ENCODE measurements at regions not wholly inside any gene's neighbourhood (a gene's known extent, or its start where the extent isn't known, plus 50 kb on each side); places are given as distances from the start of the nearest gene placed in this dataset.

DNA sequence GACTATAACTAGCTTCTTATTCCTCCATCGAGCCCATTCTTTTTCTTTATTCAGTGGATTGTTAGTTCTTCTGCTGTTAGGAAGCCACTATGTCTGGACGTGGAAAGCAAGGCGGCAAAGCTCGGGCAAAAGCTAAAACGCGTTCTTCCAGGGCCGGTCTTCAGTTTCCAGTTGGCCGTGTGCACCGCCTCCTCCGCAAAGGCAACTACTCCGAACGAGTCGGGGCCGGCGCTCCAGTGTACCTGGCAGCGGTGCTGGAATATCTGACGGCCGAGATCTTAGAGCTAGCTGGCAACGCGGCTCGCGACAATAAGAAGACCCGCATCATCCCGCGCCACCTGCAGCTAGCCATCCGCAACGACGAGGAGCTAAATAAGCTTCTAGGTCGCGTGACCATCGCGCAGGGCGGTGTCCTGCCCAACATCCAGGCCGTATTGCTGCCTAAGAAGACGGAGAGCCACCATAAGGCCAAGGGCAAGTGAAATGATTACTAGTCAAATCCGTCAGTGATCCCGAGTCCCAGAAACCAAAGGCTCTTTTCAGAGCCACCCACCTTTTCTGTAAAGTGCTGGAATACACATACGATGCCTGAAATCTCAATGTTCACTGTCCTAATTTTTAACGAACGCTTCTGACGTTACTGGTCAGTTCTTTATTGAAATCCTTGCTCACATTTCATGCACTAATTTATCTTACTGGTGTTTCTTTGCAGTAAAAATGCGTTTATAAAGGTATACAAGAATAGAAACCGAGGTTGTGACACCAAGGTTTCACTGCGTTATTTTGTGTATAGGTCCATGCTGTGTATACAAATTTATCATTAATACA is 129.9 kb downstream of the HFE start:
- DNase-seq, result peak; percentile 65

DNA sequence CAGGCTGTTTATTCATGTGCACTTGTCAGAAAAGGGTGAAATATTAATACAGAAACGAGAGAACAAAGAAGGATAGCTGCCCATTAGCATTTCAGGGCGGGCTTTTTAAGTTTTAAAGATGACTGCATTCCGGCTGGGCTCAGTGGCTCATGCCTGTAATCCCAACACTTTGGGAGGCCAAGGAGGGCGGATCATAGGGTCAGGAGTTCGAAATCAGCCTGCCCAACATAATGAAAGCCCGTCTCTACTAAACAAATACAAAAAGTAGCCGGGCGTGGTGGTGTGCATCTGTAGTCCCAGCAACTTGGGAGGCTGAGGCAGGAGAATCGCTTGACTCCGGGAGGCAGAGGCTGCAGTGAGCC is 130.5 kb downstream of the HFE start:
- DNase-seq, result no peak

GRCh38 chr6:26218824-26219223 is 131.6 kb downstream of the HFE start:
- no peak for DNase-seq

DNA sequence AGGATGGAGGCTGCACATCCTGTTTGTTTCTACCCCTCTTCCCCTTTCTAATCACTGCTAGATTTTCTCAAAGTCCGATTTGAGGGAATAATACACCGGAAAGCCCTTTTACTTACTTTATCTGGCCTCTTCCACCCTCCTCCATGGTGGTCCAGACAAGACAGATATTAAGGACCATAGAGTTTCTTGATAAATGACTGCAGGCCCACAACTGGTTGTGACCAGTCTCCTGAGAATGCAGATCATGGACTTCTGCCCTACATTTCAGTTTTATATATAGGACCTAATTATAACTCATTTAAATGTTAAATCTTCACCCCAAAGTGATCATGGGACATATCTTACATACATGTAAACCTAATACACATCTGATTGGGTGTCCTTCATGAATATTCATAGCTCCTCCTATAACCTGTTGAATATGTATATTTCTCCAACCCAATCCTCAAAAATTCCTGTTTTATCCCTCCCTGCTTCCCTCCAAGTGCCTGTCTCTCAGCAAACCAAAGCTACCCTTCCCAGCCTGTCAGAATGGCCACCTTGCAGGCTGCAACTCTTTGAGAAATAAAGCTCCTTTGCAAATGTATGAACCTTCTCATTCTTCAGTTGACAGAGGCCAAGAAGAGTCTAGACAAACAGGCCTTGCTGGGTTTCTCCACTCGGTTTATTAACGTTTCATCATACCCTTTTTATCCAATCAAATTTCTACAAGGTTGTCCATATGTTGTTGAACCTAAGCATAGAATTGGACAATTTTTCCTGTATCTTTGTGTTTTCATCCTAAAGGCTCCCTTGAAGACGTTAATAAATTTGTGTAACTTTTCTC is 133.1 kb downstream of the HFE start:
- no peak for DNase-seq

DNA sequence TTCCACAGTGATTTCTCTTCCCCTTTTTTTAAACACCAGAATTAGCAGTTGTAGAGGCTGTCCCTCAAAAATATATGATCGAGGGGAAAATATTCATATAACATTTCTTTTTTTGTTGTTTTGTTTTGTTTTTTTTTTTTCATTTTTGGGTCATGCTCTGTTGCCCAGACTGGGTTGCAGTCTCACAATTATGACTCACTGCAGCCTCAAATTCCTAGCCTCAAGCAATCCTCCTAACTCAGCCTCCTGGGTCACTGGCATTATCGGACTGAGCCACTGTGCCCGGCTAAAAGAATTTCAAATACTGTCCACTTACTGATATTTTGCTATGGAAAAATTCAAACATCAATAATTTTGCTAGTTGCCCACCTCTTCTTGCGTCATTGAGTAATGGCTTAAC is 134.0 kb downstream of the HFE start:
- no peak for DNase-seq

GRCh38 chr6:26222571-26222970 is 135.3 kb downstream of the HFE start:
- DNase-seq, result no peak

GRCh38 chr6:26223228-26223627 is 136.0 kb downstream of the HFE start:
- DNase-seq, result no peak

DNA sequence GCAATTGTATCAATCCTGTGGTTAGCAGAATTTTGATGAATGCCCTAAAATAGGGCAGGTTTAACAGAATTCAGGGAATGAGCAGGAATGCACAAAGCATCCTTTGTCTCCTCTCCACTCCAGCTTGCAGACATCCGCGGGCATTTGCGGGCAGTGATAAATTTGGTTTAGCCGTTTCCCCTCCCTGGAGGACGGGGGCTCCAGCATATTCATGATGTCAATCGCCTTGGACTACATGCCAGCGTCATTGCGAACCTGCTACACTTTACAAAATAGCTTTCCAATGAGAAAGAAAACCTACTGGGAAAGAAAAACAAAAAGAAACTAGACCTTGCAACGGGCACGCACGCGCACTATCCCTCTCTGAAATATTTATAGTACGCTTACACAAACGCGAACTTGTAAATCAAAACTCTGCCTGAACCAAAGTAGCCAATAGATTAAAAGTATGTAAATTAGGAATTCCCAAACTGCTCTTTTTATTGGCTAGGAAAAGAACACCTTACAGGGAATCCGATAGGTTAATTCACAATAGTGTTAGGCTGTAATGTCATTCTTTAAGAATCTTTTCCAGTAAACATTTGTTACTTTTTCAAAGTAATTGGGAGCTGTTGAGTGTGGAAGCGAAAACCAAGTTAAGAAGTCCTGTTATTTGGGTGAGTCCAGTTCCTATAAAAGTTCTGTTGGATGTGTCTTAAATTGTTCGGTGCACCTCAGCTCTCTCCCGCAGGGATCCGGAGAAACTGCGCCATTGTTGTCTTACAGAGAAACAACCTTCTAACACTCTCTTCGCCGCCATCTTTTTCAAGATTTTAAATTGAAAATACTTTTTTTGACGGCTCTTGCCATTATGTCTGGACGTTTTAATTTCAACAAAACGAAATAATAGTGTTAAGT is 136.7 kb downstream of the HFE start:
- peak; percentile 55 for DNase-seq

GRCh38 chr6:26224547-26224912 is 137.3 kb downstream of the HFE start:
- DNase-seq, result no peak

DNA sequence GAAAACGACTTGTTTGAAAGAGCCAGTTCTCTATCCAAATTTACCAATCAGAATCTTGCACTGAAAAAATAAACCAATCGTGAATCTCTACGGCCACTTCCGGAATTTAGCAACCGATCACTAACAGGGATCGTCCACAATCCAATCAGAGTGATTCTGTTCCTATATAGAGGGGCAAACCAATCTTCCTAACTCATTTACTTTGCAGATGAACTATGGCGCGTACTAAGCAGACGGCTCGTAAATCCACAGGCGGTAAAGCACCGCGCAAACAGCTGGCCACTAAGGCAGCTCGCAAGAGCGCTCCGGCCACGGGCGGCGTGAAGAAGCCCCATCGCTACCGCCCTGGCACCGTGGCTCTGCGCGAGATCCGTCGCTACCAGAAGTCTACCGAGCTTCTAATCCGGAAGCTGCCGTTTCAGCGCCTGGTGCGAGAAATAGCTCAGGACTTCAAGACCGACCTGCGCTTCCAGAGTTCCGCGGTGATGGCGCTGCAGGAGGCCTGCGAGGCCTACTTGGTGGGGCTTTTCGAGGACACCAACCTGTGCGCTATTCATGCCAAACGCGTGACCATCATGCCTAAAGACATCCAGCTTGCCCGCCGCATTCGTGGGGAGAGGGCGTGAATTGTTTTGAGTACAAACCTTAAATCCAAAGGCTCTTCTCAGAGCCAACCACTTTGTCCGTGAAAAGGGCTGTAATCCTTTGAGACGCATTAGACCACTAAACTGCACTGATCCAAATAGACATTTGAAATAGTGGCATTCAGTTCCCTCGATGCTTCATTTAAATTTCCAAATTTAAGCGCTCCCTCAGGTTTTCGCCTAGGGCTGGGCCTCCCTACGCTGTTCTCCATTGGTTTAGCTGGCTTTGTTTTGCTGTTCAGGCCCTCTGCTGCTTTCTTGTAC is 138.0 kb downstream of the HFE start:
- no peak for DNase-seq

DNA sequence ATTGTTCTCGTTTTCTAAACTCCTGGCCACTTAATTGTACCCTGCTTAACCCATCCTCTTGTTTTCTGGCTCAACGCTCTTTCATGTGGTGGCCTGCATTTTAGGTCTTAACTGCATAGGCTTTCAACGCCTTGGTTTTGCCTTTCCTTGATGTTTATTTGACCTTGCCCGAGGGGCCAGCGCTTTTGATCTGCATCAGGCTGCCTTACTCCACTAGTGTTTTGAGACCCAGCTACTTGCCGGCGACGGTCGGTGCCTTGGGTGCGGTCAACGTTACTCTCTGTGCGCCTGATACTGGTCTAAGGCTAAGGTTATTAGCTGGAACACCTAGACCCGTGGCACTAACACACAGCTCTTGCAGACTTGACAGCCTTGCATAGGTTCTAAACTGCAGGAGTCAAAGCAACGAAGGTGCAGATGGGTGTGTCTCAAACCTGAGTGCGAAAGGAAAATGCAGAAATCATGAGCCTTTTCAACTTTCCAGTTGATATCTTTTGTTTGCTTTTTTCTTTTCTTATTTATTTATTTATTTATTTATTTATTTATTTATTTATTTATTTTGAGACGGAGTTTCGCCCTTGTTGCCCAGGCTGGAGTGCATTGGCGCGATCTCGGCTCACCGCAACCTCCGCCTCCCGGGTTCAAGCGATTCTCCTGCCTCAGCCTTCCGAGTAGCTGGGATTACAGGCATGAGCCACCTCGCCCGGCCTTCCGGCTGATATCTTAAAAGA is 138.8 kb downstream of the HFE start:
- no peak for DNase-seq

GRCh38 chr6:26226579-26226967 is 138.4 kb upstream of the BTN3A2 start:
- DNase-seq, result no peak

GRCh38 chr6:26230351-26230750 is 134.6 kb upstream of the BTN3A2 start:
- no peak for DNase-seq

DNA sequence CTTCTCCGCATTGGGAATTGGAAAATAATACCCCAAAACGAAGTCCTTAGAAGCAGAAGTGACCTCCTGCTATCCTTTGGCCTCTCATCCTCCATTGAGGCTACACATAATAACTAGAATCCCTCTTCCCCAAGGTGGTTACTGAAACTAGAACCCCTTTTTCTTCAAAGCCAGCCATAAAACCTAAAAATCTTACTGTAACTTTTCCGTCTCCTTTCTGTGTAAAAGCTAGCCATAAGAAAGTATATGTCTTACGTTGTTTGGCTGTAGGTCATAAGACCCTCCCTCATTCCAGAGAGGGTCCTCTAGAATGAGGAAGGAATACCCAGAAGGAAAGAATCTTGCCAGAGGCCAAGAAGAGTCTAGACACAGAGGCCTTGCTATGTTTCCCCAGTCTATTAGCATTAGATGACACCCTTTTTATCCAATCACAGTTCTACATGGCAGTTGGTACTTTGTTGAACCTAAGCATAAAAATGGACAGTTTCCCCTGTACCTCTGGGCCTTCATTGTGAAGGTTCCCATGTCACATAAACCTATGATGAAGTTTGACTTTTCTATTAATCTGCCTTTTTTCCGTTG is 133.9 kb upstream of the BTN3A2 start:
- DNase-seq, result no peak

DNA sequence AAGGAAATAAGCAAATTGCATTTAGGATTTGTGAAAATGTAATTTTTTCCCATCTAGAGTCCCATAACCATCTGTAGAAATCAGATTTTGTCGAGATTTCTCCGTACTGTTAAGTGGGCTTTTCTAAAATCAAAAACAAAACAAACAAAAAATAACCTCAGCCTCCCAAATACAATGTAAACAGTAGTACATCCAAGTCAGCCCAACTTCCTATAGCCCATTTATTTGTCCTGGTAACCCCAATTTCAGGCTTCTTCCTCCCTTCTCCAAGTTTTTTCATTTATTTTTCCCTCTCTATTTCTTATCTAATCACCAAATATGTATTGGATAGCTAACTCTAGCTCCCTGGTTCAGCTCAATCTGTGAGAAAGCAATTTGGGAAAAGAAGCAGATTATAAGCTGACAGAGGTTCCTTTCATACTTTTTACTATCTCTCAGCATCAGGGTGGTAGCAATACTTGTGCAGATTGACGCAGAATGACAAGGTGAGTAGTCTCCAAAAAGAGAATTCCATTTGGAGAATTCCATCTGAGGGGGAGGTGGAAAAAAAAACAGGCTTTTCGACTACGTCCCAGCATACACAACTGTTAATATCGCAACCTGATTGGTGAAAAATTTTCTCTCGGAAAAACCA is 132.6 kb upstream of the BTN3A2 start:
- no peak for DNase-seq

DNA sequence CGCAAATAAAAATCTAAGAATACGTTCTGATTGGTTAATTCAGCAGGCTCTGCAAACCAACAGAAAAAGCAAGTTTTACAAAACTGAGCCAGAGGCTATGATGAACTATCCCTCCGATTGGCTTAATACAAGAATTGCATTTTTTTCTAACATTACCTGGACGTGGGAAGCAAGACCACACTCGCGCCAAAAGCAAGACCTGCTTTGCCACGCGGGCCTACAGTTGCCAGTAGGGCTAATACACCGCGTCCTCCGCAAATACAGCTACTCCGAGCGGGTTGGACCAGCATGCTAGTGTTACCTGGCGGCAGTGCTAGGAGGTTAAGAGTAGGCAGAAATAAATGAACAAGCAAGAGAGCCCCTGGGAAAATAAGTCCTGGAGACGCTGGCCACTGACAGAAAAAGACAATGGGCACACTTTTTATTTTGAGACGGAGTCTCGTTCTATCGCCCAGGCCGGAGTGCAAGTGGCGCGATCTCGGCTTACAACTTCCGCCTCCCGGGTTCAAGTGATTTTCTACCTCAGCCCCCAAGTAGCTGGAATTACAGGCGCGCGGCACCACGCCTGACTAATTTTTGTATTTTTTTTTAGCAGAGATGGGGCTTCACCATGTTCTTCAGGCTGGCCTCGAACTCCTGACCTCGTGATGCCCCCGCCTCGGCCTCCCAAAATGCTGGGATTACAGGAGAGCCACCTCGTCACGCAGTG is 131.9 kb upstream of the BTN3A2 start:
- peak; percentile 31 for DNase-seq

DNA sequence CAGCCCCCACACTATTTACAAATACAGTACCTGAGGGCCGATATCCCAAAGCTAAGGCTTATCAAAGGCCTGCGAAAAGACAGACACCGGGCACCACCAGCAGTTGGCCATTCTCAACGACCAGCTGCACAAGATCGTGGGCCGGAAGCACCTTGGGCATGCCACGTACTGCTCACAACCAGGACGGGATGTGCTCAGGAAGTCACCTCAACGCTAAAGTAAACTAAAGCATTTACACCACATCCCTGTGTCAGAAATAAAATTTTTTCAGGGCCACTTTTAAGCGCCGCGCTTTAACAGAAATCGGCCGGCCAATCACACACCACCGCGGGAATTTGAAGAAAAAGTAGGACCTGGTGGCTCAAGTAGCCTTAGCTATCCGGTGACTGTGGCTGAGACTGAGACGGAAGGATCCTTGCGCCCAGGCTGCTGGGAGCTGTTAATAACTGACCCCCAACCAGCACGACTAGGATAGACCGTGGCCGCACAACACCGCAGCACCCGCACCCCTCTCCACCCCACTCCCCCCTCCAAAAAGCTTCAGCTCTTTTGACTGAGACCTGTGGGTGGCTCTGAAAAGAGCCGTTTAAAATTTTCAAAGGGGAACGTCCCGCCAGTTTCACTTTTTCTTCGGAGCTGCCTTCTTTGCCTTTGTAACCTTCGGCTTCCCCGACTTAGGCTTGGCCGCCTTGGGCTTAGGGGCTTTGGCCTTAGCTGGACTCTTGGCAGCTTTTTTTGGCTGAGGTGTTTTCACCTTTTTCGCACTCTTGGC is 131.2 kb upstream of the BTN3A2 start:
- DNase-seq, result peak; percentile 51

DNA sequence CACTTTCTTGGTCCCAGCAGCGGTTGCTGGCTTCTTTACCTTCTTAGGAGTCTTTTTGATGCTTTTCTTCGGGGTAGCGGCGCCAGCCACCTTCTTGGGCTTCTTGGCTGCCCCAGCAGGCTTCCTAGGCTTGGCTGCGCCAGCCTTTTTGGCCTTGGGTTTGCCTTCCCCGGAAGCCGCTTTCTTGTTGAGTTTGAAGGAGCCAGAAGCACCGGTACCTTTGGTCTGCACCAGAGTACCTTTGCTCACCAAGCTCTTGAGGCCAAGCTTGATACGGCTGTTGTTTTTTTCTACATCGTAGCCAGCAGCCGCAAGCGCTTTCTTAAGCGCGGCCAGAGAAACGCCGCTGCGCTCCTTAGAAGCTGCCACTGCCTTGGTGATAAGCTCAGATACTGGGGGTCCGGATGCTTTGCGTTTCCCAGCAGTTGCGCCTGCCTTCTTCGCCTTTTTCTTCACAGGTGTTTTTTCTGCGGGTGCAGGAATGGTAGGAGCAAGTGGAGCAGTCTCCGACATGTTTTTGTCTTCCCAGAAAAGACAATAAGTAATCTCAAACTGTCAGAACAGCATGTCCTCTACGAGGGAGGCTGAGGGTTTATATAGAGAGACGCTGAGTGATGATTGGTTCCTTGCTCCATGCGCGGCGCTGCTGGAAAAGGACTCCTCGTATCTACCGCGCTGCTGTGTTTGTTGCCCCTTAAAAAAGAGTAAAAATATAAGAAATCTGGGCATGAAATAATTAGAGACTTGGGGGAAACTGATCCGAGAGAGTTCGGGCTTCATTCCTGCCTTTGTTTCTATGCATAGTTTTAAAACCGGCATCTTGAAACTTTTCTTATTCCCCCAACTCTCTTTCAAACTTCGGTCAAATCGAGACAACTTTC is 130.3 kb upstream of the BTN3A2 start:
- peak; percentile 53 for DNase-seq

Measured in activated CD8-positive, alpha-beta memory T cell treated with anti-CD3 and anti-CD28 coated beads, Interleukin-2, amount 50 U/mL, for 4 hours (primary cell).